Ovary (tissue), 3 donors: ENCODE measurements at regions not wholly inside any gene's neighbourhood (a gene's known extent, or its start where the extent isn't known, plus 50 kb on each side); places are given as distances from the start of the nearest gene placed in this dataset.

ENCODE experiments used
- EP300 ChIP-seq: sonication (generic); formaldehyde crosslinking; IDR thresholded peaks from one replicate; pipeline ENCODE4 v1.6.1; 2017; ENCODE audit warnings: antibody characterized with exemption
- TF ChIP-seq, protein P1 (sequence below), 3 donors: fragments of 450-650 bp in 2 of 3; fragments of 200-600 bp in 1 of 3; IDR thresholded peaks; one replicate each; pipeline versions ENCODE4 v1.5.1 to v1.8.0; 2016 to 2022; ENCODE audit warnings: antibody characterized with exemption in 3 of 3, mild to moderate bottlenecking in 1 of 3
- donor health status: DM: no; HTN: no; CAD: no.

DNA sequence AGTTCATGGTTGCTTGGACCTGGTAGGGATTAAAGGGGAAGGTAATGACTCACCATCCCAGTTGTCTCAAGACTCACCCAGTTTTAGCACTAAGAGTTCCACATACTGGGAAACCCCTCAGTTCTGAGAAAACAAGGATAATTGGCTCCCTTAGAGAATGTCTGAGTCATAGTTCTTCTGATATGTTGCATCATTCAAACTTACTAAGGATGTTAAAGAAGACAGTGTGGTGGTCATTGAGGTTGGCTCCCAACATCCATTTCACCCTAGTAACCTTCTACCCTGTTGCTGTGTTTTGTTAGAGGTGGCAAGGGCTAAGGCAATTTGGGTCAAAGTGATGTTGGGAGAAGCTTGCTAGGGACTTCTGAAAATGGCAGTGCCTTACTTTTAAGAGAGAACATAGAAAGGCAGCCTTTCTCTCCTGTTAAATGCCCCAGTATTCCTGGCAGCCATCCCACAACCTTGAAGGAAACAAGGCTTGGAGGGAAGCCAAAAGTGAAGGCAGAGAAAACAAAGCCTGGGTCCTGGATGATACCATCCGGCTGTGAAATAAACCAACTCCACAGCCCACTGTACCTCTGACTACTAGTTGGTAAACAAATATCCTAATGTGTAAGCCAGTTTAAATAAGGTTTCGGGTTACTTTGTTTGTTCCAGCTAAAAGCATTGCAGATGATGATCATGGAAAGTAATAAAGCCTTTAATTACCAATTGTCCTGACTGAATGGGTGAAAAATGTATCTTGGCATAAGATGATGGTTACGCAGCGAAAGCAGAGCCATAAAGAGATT lies 80.4 kb upstream of the ADAMTSL1 start:
- TF ChIP-seq, protein P1, sequence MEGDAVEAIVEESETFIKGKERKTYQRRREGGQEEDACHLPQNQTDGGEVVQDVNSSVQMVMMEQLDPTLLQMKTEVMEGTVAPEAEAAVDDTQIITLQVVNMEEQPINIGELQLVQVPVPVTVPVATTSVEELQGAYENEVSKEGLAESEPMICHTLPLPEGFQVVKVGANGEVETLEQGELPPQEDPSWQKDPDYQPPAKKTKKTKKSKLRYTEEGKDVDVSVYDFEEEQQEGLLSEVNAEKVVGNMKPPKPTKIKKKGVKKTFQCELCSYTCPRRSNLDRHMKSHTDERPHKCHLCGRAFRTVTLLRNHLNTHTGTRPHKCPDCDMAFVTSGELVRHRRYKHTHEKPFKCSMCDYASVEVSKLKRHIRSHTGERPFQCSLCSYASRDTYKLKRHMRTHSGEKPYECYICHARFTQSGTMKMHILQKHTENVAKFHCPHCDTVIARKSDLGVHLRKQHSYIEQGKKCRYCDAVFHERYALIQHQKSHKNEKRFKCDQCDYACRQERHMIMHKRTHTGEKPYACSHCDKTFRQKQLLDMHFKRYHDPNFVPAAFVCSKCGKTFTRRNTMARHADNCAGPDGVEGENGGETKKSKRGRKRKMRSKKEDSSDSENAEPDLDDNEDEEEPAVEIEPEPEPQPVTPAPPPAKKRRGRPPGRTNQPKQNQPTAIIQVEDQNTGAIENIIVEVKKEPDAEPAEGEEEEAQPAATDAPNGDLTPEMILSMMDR (IDR thresholded peaks at IDR 0.05): no peak
- peak; percentile 84 for TF ChIP-seq EP300
